H9 (cell line): ENCODE measurements at regions not wholly inside any gene's neighbourhood (a gene's known extent, or its start where the extent isn't known, plus 50 kb on each side); places are given as distances from the start of the nearest gene placed in this dataset.

Experiments
- DNase-seq: peaks from one replicate; pipeline ENCODE4 v3.0.0-alpha.2; 2017
- H2AFZ ChIP-seq: one replicate; pipeline ENCODE4 v1.6.1; 2013; ENCODE audit warnings: mild to moderate bottlenecking, low read length, control low read depth, moderate library complexity
- H2AK5ac ChIP-seq: 2 replicates; pipeline ENCODE4 v1.6.1; 2013; ENCODE audit warnings: low read length, control low read depth, mixed read lengths; ENCODE audit not compliant: insufficient read length
- H2BK120ac ChIP-seq: one replicate; pipeline ENCODE4 v1.6.1; 2013; ENCODE audit warnings: low read depth, mild to moderate bottlenecking, low read length, control low read depth, inconsistent platforms; ENCODE audit not compliant: poor library complexity, severe bottlenecking
- H2BK12ac ChIP-seq: 2 replicates; pipeline ENCODE4 v1.6.1; 2013; ENCODE audit warnings: low read length, control low read depth, mixed read lengths, low read depth; ENCODE audit not compliant: insufficient read length
- H2BK15ac ChIP-seq: 2 replicates; pipeline ENCODE4 v1.6.1; 2013; ENCODE audit warnings: low read depth, low read length, control low read depth
- H2BK20ac ChIP-seq: one replicate; pipeline ENCODE4 v1.6.1; 2013; ENCODE audit warnings: low read depth, mild to moderate bottlenecking, low read length, control low read depth, inconsistent platforms; ENCODE audit not compliant: poor library complexity, severe bottlenecking
- H2BK5ac ChIP-seq: 2 replicates; pipeline ENCODE4 v1.6.1; 2013; ENCODE audit warnings: low read length, control low read depth, mixed read lengths; ENCODE audit not compliant: insufficient read length
- H3K14ac ChIP-seq: 2 replicates; pipeline ENCODE4 v1.6.1; 2013; ENCODE audit warnings: low read length, control low read depth; ENCODE audit not compliant: insufficient read depth
- H3K18ac ChIP-seq: 2 replicates; pipeline ENCODE4 v1.6.1; 2013; ENCODE audit warnings: low read depth, mild to moderate bottlenecking, mixed read lengths, low read length, control low read depth; ENCODE audit not compliant: insufficient read length
- H3K23ac ChIP-seq: 2 replicates; pipeline ENCODE4 v1.6.1; 2013; ENCODE audit warnings: low read length, control low read depth, mixed read lengths, low read depth; ENCODE audit not compliant: insufficient read length
- H3K23me2 ChIP-seq: 2 replicates; pipeline ENCODE4 v1.6.1; 2013; ENCODE audit warnings: low read depth, mild to moderate bottlenecking, mixed read lengths, low read length, control low read depth; ENCODE audit not compliant: insufficient read length, poor library complexity, severe bottlenecking
- H3K27ac ChIP-seq: 2 replicates; pipeline ENCODE4 v1.5.1; 2013; ENCODE audit warnings: low read length, control low read depth, mixed read lengths, low read depth; ENCODE audit not compliant: insufficient read length
- H3K27me3 ChIP-seq: 2 replicates; pipeline ENCODE4 v1.6.1; 2013; ENCODE audit warnings: low read length, control low read depth, inconsistent platforms; ENCODE audit not compliant: insufficient read depth
- H3K4ac ChIP-seq: 2 replicates; pipeline ENCODE4 v1.6.1; 2013; ENCODE audit warnings: low read depth, mild to moderate bottlenecking, control low read depth, inconsistent platforms, low read length, moderate library complexity
- H3K4me1 ChIP-seq: 2 replicates; pipeline ENCODE4 v1.6.1; 2013; ENCODE audit warnings: low read length, control low read depth, inconsistent platforms; ENCODE audit not compliant: insufficient read depth
- H3K4me2 ChIP-seq: 2 replicates; pipeline ENCODE4 v1.6.1; 2013; ENCODE audit warnings: low read length, control low read depth, mixed read lengths; ENCODE audit not compliant: insufficient read length, insufficient read depth
- H3K56ac ChIP-seq: 2 replicates; pipeline ENCODE4 v1.6.1; 2013; ENCODE audit warnings: low read depth, mild to moderate bottlenecking, mixed read lengths, low read length, control low read depth; ENCODE audit not compliant: insufficient read length
- H3K79me1 ChIP-seq: 2 replicates; pipeline ENCODE4 v1.6.1; 2013; ENCODE audit warnings: low read depth, mild to moderate bottlenecking, moderate library complexity, low read length, control low read depth, inconsistent platforms; ENCODE audit not compliant: insufficient read depth, poor library complexity, severe bottlenecking
- H3K79me2 ChIP-seq: 2 replicates; pipeline ENCODE4 v1.6.1; 2013; ENCODE audit warnings: low read length, control low read depth, inconsistent platforms; ENCODE audit not compliant: insufficient read depth
- H3K9ac ChIP-seq: 2 replicates; pipeline ENCODE4 v1.6.1; 2013; ENCODE audit warnings: low read length, control low read depth, mixed read lengths; ENCODE audit not compliant: insufficient read length; ENCODE audit errors: extremely low read depth
- H3K9me3 ChIP-seq: one replicate; pipeline ENCODE4 v1.6.1; 2013; ENCODE audit warnings: low read depth, low read length, inconsistent platforms; ENCODE audit not compliant: control insufficient read depth
- H3T11ph ChIP-seq: one replicate; pipeline ENCODE4 v1.6.1; 2013; ENCODE audit warnings: mild to moderate bottlenecking, low read length, control low read depth, inconsistent platforms
- H4K20me1 ChIP-seq: one replicate; pipeline ENCODE4 v1.6.1; 2013; ENCODE audit not compliant: control insufficient read depth, insufficient read length, insufficient read depth
- H4K5ac ChIP-seq: 2 replicates; pipeline ENCODE4 v1.6.1; 2013; ENCODE audit warnings: low read depth, mild to moderate bottlenecking, mixed read lengths, low read length, control low read depth; ENCODE audit not compliant: insufficient read length
- H4K8ac ChIP-seq: replicated peaks from 2 replicates; pipeline ENCODE4 v1.6.1; 2013; ENCODE audit warnings: low read length, control low read depth, mixed read lengths, low read depth; ENCODE audit not compliant: insufficient read length
- H4K91ac ChIP-seq: 2 replicates; pipeline ENCODE4 v1.6.1; 2013; ENCODE audit warnings: low read depth, mild to moderate bottlenecking, moderate library complexity, mixed read lengths, low read length, control low read depth; ENCODE audit not compliant: insufficient read length
- H3K27ac Mint-ChIP-seq, 3 experiments: 2 replicates in 2 of 3; 3 replicates in 1 of 3; pipeline ENCODE4 v1.8.0; 2020 to 2021; ENCODE audit warnings: mixed read lengths in 3 of 3, mild to moderate bottlenecking in 1 of 3, moderate library complexity in 1 of 3
- H3K27me3 Mint-ChIP-seq: 2 replicates; pipeline ENCODE4 v1.8.0; 2021; ENCODE audit warnings: low read depth, mild to moderate bottlenecking, moderate library complexity, mixed read lengths
- H3K36me3 Mint-ChIP-seq, 3 experiments: 2 replicates in 2 of 3; 3 replicates in 1 of 3; pipeline ENCODE4 v1.8.0; 2020 to 2021; ENCODE audit warnings: low read depth in 3 of 3, mixed read lengths in 3 of 3; ENCODE audit not compliant: insufficient read depth in 1 of 3
- H3K4me1 Mint-ChIP-seq, 2 experiments: 2 replicates each; pipeline ENCODE4 v1.8.0; 2020; ENCODE audit warnings: mixed read lengths in 2 of 2
- H3K4me3 Mint-ChIP-seq, 2 experiments: 2 replicates in 1 of 2; 3 replicates in 1 of 2; pipeline ENCODE4 v1.8.0; 2020 to 2021; ENCODE audit warnings: mild to moderate bottlenecking in 2 of 2, mixed read lengths in 2 of 2, moderate library complexity in 1 of 2
- H3K9me3 Mint-ChIP-seq, 2 experiments: 2 replicates in 1 of 2; 3 replicates in 1 of 2; pipeline ENCODE4 v1.8.0; 2020; ENCODE audit warnings: mild to moderate bottlenecking in 2 of 2, mixed read lengths in 2 of 2, moderate library complexity in 1 of 2
- WGBS: extraction: QIAGEN DNeasy Blood & Tissue Kit; methylation state at CpG from one replicate; pipeline ENCODE4 v1.1.7; 2013; ENCODE audit warnings: missing lambda C conversion rate, low lambda C conversion rate, mixed read lengths; ENCODE audit not compliant: insufficient read length; ENCODE audit errors: extremely low coverage; 5-methylcytosine and 5-hydroxymethylcytosine counted together
- TF ChIP-seq, protein P1 (sequence below): fragments of 200-600 bp; sonication (generic); conservative IDR thresholded peaks from 3 replicates; pipeline ENCODE4 v1.8.0; 2021; ENCODE audit warnings: antibody characterized with exemption, mild to moderate bottlenecking

- Histone ChIP-seq H2AFZ (no peak overlapping the region), H3K4me2 (no peak overlapping the region), H4K20me1 (no peaks in the 10 kb centered on the region), H3K9me3 (no peaks in the 10 kb centered on the region), H2BK5ac (no peak overlapping the region), H3K27me3 (no peaks in the 10 kb centered on the region), H3K27ac (no peak overlapping the region), H2BK15ac (no peak overlapping the region), H4K8ac (no peak overlapping the region), H2AK5ac (no peak overlapping the region), H3K9ac (no peak overlapping the region), H3K18ac (no peak overlapping the region), H4K5ac (no peak overlapping the region), H3K23ac (no peak overlapping the region), H3T11ph (no peak overlapping the region), H3K23me2 (no peaks in the 10 kb centered on the region), H3K79me1 (no peaks in the 10 kb centered on the region), H4K91ac (no peak overlapping the region), H2BK20ac (no peak overlapping the region), H2BK120ac (no peak overlapping the region), H3K14ac (no peak overlapping the region), H3K56ac (no peak overlapping the region), H3K4ac (no peak overlapping the region), H3K79me2 (no peaks in the 10 kb centered on the region), H3K4me1 (no peaks in the 10 kb centered on the region), H2BK12ac (no peak overlapping the region)
- TF ChIP-seq, protein P1, sequence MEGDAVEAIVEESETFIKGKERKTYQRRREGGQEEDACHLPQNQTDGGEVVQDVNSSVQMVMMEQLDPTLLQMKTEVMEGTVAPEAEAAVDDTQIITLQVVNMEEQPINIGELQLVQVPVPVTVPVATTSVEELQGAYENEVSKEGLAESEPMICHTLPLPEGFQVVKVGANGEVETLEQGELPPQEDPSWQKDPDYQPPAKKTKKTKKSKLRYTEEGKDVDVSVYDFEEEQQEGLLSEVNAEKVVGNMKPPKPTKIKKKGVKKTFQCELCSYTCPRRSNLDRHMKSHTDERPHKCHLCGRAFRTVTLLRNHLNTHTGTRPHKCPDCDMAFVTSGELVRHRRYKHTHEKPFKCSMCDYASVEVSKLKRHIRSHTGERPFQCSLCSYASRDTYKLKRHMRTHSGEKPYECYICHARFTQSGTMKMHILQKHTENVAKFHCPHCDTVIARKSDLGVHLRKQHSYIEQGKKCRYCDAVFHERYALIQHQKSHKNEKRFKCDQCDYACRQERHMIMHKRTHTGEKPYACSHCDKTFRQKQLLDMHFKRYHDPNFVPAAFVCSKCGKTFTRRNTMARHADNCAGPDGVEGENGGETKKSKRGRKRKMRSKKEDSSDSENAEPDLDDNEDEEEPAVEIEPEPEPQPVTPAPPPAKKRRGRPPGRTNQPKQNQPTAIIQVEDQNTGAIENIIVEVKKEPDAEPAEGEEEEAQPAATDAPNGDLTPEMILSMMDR: no peak
- no peaks in the 10 kb centered on the region for H3K4me1 Mint-ChIP-seq
- no peaks in the 10 kb centered on the region for H3K36me3 Mint-ChIP-seq
- WGBS: no CpG with 5 or more reads among the region's 5 CpGs
- DNase-seq: no peak
- H3K27ac Mint-ChIP-seq: no peak overlapping the region
- no peaks in the 10 kb centered on the region for H3K9me3 Mint-ChIP-seq
- H3K27me3 Mint-ChIP-seq: no peaks in the 10 kb centered on the region
- H3K4me3 Mint-ChIP-seq: no peak overlapping the region
Observed at GRCh38 chr1:194068446-194069167, 882.2 kb upstream of the B3GALT2 start.
